ENCODE measurements at regions not wholly inside any gene's neighbourhood (a gene's known extent, or its start where the extent isn't known, plus 50 kb on each side); places are given as distances from the start of the nearest gene placed in this dataset.

- no peak for DNase-seq
Measured at GRCh38 chr7:52705768-52706167, 329.7 kb upstream of the POM121L12 start.

- DNase-seq, result no peak
Measured at GRCh38 chr7:52700349-52700748, 335.1 kb upstream of the POM121L12 start.

GRCh38 chr7:52695973-52696595, 339.3 kb upstream of the POM121L12 start:
- DNase-seq, result no peak

GRCh38 chr7:52691257-52691656, 344.2 kb upstream of the POM121L12 start:
- no peak for DNase-seq

GRCh38 chr7:52689912-52690311, 345.5 kb upstream of the POM121L12 start:
- DNase-seq, result no peak

GRCh38 chr7:52685333-52685732, 350.1 kb upstream of the POM121L12 start:
- DNase-seq, result no peak

GRCh38 chr7:52684388-52684787, 351.0 kb upstream of the POM121L12 start:
- DNase-seq, result no peak

GRCh38 chr7:52682993-52683392, 352.4 kb upstream of the POM121L12 start:
- no peak for DNase-seq

DNA sequence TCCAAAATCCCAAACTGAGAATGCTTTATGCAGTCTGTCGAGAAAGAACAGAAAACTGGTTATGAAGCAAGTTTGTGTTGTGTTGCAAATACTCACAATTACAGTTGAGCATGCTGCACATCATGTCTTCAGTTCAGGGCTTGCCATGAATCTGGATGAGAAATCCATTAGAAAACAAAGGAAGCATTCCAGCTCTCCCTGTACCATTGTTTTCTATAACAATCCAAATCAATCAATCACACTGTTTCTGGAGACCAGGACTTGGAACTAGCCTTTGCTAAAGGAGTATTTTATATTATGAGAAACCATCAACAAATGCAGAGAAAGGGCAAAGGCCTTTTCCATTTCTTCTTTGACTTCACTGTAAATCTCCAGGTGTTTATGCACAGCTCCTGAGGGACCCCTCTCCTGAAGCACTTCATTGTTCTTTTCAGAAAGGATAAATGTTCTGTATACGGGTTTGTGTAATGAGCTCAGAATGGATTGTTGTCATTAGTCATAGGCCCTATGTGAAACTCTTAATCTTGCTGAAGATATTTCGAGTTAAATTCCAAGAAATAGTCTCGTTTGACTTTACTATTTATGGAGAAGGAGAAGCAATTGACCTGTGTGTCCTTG, 364.7 kb upstream of the POM121L12 start:
- DNase-seq, result no peak

GRCh38 chr7:52669031-52669430, 366.4 kb upstream of the POM121L12 start:
- DNase-seq, result no peak

DNA sequence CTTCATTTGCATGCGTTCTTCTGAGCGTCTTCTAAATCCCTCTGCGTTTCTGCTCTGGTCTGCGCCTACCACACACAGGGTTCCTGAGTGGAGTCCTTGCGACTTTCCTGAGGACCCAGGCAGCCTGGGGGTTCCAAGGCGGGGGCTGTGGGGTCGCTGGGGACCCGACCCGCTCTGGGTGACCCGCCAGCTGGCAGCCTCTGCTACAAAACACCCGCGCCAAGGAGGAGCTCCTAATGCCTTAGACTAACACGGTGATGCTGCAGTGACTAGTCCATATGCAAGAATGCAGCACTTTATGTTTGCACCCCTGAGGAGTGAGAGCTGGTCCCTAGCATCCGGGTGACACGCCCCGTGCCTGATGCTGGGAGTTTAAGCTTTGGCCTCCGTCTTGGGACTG, 367.0 kb upstream of the POM121L12 start:
- DNase-seq, result no peak

DNA sequence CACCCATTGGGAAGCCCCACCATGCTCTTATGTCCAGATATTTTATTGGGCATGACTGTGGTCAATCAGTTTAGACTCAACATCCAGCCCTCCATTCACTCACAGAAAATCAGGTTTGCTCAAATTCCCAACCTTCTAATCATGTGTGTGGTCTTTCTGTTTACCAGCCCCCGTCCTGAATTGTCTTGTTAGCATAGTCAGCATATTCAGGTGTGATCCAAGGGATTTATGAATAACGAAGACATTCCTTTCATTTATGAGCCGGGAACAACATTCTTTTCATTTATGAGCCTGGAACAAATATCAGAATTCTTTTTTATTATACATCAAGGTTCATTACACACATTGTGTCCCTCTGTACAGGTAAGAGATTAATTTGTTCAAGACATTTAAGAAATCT, 376.3 kb upstream of the POM121L12 start:
- DNase-seq, result no peak

DNA sequence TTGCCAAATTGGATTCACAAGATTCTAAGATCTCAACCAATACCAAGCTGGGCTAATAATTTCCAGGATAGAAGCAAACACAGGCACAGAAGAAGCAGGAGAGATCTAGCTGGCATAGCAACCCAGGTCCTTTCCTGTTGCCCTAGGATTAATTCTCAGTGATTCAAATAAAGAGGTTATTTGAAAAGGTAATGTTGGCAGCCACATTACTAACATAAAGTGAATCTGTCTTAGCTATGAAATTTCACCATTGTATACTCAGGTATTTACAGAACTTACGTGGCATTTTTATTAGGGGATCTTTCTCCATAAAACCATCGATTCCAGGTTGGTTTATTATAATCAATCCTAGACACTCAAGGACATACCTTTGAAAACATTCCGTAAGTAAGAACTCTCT, 379.3 kb upstream of the POM121L12 start:
- no peak for DNase-seq

- DNase-seq, result no peak
Measured at GRCh38 chr7:52652621-52653020, 382.8 kb upstream of the POM121L12 start.

DNA sequence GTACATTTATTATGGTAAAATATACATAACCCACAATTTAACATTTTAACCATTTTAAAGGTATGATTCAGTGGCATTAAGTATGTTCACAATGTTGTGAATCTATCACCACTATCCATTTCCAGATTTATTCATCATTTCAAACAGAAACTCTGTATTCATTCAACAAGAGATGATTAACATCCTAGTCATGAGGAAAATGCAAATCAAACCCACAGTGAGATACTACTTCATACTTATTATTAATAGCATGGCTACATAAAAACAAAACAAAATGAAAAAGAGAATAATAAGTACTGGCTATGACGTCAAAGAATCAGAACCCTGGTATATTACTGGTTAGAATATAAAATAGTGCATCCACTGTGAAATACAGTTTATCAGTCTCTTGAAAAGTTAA, 386.6 kb upstream of the POM121L12 start:
- DNase-seq, result no peak

GRCh38 chr7:52647046-52647445, 388.4 kb upstream of the POM121L12 start:
- DNase-seq, result no peak

DNA sequence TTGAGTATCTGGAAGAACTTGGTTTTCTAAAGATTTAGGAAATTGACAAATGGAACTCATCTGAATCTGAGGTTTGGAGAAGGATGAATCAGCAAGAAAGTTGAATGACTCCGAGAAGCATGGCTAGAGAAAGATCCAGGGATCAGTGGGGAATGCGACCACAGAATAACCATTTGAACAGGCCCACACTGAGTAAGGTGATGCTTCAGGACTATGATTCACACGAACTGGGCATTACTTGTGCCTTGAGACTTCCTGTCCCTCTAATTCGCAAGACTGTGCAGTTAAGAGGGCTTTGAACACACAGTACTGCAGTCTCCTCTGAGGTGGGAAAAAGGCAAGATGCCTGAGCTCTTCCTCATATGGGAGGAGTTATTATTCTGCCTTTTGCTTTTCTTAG, 395.5 kb upstream of the POM121L12 start:
- DNase-seq, result no peak

GRCh38 chr7:52639126-52639525, 396.3 kb upstream of the POM121L12 start:
- DNase-seq, result no peak

GRCh38 chr7:52635021-52635420, 400.4 kb upstream of the POM121L12 start:
- no peak for DNase-seq

- no peak for DNase-seq
Measured at GRCh38 chr7:52620849-52621248, 414.6 kb upstream of the POM121L12 start.

- no peak for DNase-seq
Measured at GRCh38 chr7:52616552-52616951, 418.9 kb upstream of the POM121L12 start.

GRCh38 chr7:52615021-52615695, 420.3 kb upstream of the POM121L12 start:
- no peak for DNase-seq

GRCh38 chr7:52609511-52609910, 425.9 kb upstream of the POM121L12 start:
- no peak for DNase-seq
